HG02973 (cell line): ENCODE measurements at regions not wholly inside any gene's neighbourhood (a gene's known extent, or its start where the extent isn't known, plus 50 kb on each side); places are given as distances from the start of the nearest gene placed in this dataset.
"Not testable (repeated sequence)": the region's sequence is repeated elsewhere in the genome, so short reads cannot be mapped to it uniquely, and the experiment has no call there.

Source experiments
- ATAC-seq: cut with Tn5 transposase; IDR thresholded peaks from one replicate; pipeline ENCODE4 v1.9.1; 2021; ENCODE audit warnings: moderate library complexity; ENCODE audit not compliant: unreplicated experiment

DNA sequence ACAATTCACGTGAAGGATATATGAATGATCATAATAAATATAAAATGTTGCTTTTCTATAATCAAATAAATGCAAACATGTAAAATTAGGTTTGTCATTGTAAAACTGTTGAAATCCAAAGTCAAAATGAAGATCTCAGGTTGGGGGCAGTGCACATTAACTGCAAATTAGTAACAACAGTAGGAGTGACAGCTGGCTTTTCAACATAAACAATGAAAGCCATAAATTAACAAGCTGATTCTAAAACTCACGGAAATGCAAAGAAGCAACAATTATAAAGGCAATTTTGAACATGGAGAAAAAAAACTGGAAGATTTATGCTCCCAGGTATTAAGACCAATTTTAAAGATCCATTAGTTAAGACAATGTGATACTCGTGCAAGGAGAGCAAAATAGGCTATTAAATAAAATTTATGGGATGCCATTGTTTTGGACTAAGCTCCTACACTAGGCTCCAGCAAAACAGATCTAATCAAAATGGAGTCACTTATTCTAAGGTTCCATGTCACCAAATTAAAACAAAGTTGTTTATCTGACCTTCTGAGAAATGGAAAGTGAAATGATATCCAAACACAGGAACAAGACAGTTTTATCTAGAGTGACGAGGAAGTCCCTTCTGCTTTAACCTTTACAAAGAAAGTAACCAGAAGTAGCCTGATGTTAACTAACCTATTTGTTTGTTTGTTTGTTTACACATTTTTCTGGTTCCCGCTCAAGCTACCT lies 770.8 kb downstream of the EPHA7 start:
- ATAC-seq, result no peak

DNA sequence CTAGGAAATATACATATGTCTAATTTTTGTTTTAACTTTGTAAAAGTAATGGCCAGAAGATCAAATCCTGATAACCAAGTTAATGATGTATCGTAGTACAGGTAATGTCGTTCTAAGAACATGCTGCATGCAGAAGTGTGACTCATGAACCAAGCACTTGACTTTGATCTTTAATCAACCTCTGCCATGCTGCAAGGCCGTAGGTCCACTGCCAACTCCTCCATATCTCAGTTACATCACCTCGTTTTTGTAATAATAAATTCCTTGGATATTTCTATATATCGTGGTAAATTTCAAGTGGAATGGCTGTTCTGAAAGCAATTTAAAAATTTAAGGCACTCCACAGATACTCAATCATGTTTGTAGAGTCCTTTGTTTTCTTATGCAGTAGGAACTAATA lies 771.7 kb downstream of the EPHA7 start:
- no peak for ATAC-seq

DNA sequence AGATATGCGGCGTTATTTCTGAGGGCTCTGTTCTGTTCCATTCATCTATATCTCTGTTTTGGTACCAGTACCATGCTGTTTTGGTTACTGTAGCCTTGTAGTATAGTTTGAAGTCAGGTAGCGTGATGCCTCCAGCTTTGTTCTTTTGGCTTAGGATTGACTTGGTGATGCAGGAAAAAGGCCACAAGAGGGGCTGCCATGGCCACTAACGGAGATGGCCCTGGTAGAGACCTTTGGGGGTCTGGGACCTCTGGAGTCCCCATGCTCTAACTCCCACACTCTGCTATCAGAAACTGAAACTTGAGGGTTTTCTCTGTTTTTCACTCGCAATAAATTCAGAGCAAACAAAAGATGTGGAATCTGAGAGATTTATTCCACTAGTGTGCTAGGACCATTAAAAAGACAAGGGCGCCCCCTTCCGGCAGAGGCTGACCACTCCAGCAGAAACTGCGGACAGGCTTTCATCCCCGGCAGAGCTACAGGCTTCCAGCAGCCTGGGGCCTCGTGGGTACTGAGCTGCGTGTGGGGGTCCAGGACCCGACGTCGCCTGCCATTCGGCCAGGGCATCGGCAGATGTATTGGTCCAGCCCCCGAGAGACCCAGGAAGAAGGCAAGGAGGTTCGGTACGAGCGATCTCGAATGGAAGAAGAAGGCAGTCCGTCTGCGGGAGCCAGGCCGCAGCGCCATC lies 775.1 kb downstream of the EPHA7 start:
- not testable (repeated sequence) for ATAC-seq

DNA sequence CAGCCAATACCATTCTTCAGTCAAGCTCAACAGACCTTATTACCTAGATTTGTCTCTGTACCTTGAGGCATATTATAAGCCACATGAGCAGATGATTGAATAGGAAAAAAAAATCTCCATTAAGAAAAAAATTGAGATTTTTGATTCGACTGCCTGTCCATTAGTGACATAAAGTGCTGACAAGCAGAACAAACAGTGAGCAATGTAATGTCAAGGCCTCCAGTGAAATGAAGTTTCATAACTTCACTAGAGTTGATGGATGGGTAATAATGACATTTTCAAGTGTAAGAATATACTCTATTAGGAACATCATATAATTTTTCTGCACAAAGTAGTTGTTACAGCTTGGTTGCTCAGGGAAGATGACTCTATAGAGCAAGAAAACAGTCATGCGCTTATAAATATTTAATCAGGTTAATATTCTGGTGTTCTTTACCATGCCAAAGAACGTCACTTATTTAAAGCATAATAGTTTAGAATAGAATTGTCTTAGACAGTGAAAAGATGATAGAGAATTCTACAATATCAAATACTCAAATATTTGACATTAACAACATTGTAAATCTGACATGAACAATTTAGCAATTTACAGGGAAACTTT lies 783.7 kb downstream of the EPHA7 start:
- no peak for ATAC-seq

DNA sequence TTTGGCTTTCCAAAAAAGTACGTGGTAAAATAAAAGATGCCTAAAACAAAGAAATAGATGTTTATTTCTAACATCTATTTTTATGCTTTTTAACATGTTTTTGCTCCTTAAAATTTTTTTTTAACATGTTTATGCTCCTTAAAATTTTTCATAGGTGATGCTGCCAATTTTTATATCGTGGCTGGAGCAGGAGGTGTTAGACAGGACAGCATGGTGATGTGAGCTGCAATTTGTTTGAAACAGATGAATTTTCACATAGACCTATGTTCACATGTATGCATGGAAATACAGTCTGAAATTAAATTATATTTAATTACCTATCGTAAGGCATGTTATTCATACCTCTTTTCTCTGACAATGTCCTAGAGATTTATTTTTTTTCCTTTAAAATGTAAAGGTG lies 784.8 kb downstream of the EPHA7 start:
- no peak for ATAC-seq

DNA sequence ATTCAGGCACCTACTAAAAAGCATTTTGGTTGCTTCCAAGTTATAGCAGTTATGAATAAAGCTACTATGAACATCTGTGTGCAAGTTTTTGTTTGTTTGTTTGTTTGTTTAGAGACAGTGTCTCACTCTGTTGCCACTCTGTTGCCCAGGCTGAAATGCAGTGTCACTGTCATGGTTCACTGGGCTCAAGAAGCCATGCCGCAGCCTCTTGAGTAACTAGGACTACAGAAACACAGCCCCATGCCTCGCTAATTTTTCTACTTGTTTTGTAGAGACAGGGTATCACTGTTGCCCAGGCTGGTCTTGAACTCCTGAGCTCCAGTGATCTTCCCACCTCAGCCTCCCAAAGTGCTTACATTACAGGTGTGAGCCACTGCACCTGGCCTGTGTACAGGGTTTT lies 795.9 kb downstream of the EPHA7 start:
- ATAC-seq, result no peak

DNA sequence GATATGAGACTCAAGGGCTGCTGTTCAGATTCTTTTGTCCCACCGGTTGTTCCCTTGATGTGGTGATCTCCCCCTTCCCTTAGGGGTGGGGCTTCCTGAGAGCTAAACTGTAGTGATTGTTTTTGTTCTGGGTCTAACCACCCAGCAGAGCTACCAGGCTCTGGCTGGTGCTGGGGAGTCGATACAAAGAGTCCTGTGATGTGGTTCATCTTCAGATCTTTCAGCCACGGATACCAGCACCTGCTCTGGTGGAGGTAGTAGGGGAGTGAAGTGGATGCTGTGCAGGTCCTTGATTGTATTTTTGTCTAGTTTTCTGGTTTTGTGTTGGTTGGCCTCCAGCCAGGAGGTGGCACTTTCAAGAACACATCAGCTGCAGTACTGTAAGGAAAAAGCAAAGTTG lies 801.6 kb downstream of the EPHA7 start:
- ATAC-seq, result no peak

DNA sequence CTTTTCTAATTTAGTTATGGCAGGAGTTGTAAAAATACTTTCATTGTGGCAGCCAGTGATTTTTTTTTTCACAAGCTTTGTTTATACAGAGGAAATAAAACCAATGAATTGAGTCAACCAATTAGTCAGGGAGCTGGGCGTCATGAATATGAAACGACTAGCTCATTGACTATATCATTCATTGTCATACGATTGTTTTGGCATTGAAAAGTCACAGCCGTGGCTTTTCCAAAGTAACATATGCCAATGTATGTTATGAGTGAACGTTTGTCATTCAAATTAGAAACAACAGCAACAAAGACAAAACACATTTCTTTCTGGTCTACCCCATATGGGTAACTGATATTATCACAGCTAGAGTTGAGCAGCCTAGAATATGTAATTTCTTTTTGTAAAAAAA lies 810.6 kb downstream of the EPHA7 start:
- no peak for ATAC-seq

DNA sequence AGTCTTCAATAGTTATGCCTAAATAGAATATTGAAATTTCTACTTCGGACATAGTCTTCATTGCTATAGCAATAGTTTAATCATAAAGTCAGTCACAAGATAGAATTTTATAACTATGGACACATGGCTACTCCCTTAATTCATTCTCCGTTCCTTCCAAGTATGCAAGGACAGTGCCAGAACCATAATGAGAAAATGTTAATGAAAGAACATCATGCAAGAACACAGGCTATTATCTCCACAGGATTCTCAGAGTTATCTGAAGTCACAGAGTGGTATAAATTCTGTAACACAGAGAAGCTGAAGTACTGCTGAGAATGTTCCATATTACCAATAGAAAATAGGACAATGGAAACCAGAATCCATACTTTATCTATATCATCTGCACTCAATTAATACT lies 826.2 kb downstream of the EPHA7 start:
- no peak for ATAC-seq

DNA sequence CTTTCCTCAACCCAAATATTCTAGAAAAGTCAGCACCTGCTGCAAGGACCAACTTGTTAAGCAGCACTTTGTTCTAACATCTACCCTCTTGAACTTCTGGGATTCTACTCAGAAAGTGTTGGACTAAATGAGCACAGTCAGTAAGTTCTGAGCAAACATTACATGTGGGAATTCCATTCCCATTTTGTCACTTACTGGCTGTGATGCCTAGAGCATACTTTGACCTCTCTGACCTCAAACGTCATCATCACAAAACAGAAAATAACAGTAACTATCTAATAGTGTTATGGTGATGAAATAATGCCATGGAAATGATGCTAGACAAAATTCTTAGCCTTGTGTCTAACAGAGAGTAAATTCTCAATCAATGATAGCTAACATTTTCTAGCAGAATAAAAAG lies 829.4 kb downstream of the EPHA7 start:
- no peak for ATAC-seq

DNA sequence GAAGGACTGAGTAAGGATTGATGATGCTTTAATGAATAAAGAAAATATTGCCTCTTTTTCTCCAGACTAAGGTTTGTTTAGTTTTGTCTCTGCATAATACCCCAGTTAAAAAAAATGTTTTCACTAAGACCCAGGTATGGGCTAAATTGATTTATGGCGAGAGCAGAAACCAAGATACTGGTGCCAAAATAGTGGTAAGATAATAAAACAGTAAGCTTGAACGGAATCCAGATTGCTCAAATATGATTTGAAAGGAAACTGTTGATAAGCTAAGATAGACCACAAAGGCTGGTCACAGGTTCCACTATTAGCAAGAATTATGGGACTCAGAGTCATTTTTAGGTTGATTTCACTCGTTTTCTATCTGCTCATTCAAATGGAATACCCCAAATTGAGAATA lies 831.2 kb downstream of the EPHA7 start:
- no peak for ATAC-seq

DNA sequence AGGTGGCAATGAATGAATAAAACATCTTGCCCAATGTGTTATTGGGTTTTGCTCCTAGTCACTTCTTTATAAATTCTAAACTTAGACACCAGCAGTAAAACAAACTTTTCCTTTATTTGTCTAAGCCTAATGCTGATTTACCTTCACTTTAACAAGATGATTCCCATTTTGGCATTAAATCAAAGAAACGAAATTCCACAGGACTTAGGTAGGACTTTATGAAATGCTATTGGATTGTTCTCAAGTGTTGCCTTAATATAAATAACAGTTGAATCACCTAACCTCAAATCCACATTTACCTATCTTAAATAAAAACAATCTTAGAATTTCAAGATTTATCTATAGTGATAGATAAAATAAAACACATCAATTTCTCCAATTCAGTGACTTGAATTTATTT lies 831.8 kb downstream of the EPHA7 start:
- no peak for ATAC-seq

DNA sequence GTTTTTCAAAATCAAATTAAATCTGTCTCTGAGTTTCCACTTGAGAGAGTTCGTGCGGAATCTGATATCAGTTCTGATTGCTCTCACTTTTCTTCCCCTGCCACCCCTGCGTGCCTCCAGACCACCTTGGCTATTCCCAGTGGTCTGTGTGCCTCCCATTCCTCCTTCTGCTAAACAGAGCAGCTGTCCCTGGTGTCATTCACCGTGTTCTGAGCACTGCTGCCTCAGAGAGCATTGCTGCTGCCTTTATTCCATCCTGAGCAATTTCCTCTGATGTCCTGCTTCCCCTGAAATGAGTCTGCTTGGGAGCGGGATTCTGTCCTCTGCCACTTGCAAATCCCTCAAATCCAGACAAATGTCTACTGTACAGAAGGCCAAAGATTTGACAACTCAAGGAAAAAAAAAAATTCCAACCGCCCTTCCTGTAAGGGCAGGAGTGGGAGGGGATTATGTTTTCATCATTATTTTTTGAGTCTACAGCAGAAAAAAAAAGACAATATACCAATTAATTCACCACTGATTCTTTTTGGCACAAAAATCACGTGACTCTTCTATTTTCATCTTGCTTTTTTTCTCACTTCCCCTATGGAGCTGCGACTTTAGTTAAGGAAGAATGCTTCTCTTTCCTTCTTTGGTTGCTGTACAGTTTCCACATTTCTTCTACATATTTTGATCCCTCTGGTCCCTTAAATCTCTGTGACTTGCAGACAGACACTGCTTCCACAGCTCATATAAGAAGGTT lies 833.0 kb downstream of the EPHA7 start:
- ATAC-seq, result no peak

DNA sequence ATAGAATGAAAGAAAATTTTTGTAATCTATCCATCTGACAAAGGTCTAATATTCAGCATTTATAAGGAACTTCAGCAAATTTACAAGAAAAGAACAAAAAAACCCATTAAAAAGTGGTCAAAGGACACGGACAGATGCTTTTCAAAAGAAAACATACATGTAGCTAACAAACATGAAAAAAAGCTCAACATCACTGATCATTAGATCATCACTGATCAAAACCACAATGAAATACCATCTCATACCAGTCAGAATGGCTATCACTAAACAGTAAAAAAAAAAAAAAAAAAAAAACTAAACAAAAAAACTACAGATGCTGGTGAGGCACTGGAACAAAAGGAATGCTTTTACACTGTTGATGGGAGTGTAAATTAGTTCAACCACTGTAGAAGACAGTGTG lies 837.1 kb downstream of the EPHA7 start:
- ATAC-seq, result no peak

DNA sequence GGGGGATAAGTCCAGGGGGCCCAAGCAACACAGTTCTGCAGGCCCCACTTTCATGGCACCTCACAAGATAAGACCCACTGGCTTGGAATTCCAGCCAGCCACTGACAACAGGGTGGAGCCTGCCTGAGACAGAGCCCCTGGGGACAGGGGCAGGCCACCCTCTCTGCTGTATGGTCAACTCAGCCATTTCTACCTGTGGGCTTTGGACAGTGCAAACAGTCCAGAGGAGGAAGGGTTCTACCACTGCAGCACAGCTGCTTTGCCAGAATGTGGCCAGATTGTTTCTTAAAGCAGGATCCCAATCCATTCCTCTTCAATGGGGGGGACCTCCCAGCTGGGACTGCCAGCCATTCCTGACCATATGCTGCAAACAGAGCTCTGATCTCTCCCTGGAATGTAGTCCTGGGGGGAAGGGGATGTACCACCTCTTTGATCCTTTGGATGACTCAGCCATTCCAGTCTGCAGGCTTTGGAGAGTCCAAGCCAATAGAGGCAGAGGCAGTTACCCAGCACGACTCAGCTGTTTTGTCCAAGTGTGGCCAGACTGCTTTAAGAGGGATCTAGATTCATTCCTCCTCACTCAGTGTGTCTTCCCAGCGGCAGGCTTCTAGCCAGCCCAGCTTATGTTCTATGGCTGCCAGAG lies 842.2 kb downstream of the EPHA7 start:
- ATAC-seq, result no peak

DNA sequence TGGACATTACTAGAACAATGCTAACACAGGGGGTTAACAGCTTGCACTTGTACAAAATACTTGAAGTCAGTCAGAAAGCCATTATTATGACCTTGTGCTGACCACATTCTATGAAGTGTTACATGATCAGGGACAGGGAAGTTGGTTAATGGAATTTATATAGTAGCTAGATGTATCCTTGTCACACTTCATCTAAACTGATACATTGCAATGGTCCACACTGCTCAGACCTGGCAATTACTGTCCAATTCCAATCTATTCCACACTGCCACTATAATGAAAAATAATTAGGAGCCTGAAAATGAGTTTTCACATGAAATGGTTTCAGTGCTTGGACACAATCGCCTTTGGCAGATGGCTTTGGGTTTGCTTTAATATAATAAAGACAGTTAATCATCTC lies 850.8 kb downstream of the EPHA7 start:
- no peak for ATAC-seq

DNA sequence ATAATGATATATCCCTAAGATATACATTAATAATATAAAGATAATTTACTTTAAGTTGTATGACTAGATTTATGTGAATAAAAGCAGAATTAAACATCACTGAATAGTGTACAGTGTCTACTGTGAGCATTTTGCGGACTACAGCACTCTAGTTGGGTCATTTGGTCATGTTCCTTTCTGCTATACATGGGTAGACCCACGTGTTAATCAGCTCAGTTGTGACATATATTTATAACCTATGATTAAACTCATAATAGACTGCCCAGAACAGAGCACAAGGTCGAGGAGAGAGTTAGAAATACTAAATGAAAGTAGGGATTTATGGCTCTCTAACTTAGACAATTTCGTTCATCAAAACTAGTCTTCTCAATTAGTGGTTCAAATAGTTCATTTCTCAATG lies 852.7 kb downstream of the EPHA7 start:
- ATAC-seq, result no peak

DNA sequence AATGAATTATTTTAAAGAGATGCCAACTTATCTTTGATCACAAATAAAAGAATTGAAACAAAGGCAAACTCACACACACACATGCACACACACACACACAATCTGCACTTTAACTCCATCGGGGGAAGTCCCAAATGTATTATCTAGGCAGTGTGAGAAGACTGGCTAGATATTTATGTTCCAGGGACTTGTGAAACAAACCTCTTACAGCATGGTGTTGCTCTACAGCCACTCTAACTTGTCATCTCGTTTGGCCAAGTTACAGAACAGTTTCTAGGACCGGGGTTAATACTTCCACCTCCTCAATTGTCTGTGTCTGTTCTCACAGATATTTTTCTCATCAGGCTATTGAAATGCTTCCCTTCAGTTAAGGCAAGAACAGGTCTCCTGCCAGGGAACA lies 855.0 kb downstream of the EPHA7 start:
- ATAC-seq, result no peak

DNA sequence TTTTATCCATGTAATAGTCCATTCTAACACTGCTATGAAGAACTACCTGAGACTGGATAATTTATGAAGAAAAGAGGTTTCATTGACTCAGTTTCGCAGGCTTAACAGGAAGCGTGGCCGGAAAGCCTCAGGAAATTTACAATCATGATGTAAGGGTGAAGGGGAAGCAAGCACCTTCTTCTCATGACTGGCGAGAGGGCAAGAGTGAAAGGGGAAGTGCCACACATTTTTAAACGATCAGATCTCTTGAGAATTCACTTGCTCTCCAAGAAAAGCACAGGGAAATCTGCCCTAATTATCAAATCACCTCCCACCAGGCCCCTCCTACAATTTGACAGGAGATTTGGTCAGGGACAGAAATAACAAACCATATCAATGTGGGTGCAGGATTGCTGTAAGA lies 859.7 kb downstream of the EPHA7 start:
- no peak for ATAC-seq

DNA sequence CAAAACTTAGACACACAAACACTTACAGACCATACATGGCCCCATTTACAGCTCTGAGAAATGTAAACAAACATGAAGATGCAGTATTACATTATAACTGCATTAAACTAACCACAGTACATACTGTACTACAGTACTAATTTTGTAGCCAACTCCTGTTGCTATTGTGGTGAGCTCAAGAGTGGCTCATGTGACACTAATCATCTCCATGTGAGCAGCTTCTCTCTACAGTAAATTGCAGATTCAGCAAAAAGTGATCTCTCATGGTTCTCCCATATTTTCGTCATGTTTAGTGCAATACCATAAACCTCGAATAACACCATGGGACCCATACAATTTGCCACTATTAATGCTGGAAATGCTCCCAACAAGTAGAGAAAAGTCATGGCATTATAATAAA lies 860.4 kb downstream of the EPHA7 start:
- no peak for ATAC-seq

DNA sequence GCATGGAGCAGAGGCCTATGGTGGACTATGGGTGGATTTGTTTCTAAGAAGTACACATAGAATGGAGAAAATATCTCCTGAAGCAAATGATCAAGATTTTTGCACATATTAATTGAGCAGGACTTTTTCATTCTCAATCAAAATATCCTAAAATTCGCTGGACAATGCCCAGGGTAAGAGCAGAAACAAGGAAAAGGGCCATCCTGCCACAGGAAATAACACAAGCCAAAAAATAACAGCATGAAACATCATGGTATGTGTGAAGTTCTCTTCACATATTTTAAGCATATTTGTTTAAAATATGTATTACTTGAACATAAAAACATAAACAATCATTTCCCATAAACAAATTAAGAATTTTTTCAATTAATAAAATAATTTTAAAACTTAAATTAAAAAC lies 868.9 kb downstream of the EPHA7 start:
- no peak for ATAC-seq
